GM23338 (cell line): ENCODE measurements at regions not wholly inside any gene's neighbourhood (a gene's known extent, or its start where the extent isn't known, plus 50 kb on each side); places are given as distances from the start of the nearest gene placed in this dataset.

Experiments
- ATAC-seq: fragments of 200-7000 bp; cut with Tn5 transposase; 3 replicates; pipeline ENCODE4 v1.9.1; 2020
- DNase-seq: peaks from one replicate; pipeline ENCODE4 v3.0.0-alpha.2; 2015; ENCODE audit warnings: low spot score
- H2AFZ ChIP-seq: fragments of 200-600 bp; sonication (generic); 2 replicates; pipeline ENCODE4 v1.8.0; 2016; ENCODE audit warnings: antibody characterized with exemption, mild to moderate bottlenecking, moderate library complexity
- H3F3A ChIP-seq: fragments of 200-600 bp; sonication (generic); replicated peaks from 2 replicates; pipeline ENCODE4 v1.8.0; 2017; ENCODE audit warnings: antibody characterized with exemption, mixed run types, low read depth
- H3K27ac ChIP-seq: fragments of 200-600 bp; sonication (generic); 2 replicates; pipeline ENCODE4 v1.6.1; 2016; ENCODE audit warnings: low read depth
- H3K27me3 ChIP-seq: fragments of 200-600 bp; sonication (generic); 2 replicates; pipeline ENCODE4 v1.8.0; 2016; ENCODE audit warnings: mild to moderate bottlenecking, mixed run types, moderate library complexity; ENCODE audit not compliant: insufficient read depth
- H3K36me3 ChIP-seq: fragments of 200-600 bp; sonication (generic); 2 replicates; pipeline ENCODE4 v1.8.0; 2016; ENCODE audit warnings: mild to moderate bottlenecking; ENCODE audit not compliant: insufficient read depth
- H3K4me1 ChIP-seq: fragments of 200-600 bp; sonication (generic); 2 replicates; pipeline ENCODE4 v1.8.0; 2016; ENCODE audit warnings: mild to moderate bottlenecking, moderate library complexity; ENCODE audit not compliant: insufficient read depth
- H3K4me2 ChIP-seq: fragments of 200-600 bp; sonication (generic); 2 replicates; pipeline ENCODE4 v1.7.1; 2017; ENCODE audit warnings: mixed run types
- H3K4me3 ChIP-seq: fragments of 200-600 bp; sonication (generic); 2 replicates; pipeline ENCODE4 v1.6.1; 2016; ENCODE audit warnings: mixed run types
- H3K79me2 ChIP-seq: fragments of 200-600 bp; sonication (generic); replicated peaks from 2 replicates; pipeline ENCODE4 v1.8.0; 2017; ENCODE audit warnings: mild to moderate bottlenecking; ENCODE audit not compliant: insufficient read depth
- H3K9me2 ChIP-seq: fragments of 200-600 bp; sonication (generic); 2 replicates; pipeline ENCODE4 v1.8.0; 2017; ENCODE audit not compliant: insufficient read depth
- H4K20me1 ChIP-seq: fragments of 200-600 bp; sonication (generic); replicated peaks from 2 replicates; pipeline ENCODE4 v1.8.0; 2017; ENCODE audit warnings: mild to moderate bottlenecking; ENCODE audit not compliant: insufficient read depth
- H3K27ac Mint-ChIP-seq: 2 replicates; pipeline ENCODE4 v1.8.0; 2020; ENCODE audit warnings: inconsistent platforms, mild to moderate bottlenecking, moderate library complexity, mixed read lengths
- H3K27me3 Mint-ChIP-seq: 3 replicates; pipeline ENCODE4 v1.8.0; 2022; ENCODE audit warnings: low read depth, mild to moderate bottlenecking, moderate library complexity, mixed read lengths, inconsistent platforms; ENCODE audit not compliant: insufficient read depth, poor library complexity
- H3K36me3 Mint-ChIP-seq: 3 replicates; pipeline ENCODE4 v1.8.0; 2021; ENCODE audit warnings: low read depth, mild to moderate bottlenecking, inconsistent platforms, moderate library complexity, mixed read lengths
- H3K4me1 Mint-ChIP-seq: 3 replicates; pipeline ENCODE4 v1.8.0; 2020; ENCODE audit warnings: mild to moderate bottlenecking, inconsistent platforms, mixed read lengths
- H3K4me3 Mint-ChIP-seq: 3 replicates; pipeline ENCODE4 v1.8.0; 2021; ENCODE audit warnings: moderate library complexity, mild to moderate bottlenecking, inconsistent platforms, mixed read lengths
- H3K9me3 Mint-ChIP-seq: 3 replicates; pipeline ENCODE4 v1.8.0; 2020; ENCODE audit warnings: moderate library complexity, mild to moderate bottlenecking, inconsistent platforms, mixed read lengths
- CREB1 ChIP-seq: fragments of 250-450 bp; sonication (Bioruptor Pico); IDR thresholded peaks from 2 replicates; pipeline ENCODE4 v1.5.0; 2020; ENCODE audit warnings: low read depth, mild to moderate bottlenecking, moderate library complexity
- ETS1 ChIP-seq: IDR thresholded peaks from 2 replicates; pipeline ENCODE4 v1.6.1; 2016; ENCODE audit warnings: antibody characterized with exemption
- EZH2 ChIP-seq: fragments of 200-600 bp; sonication (generic); IDR thresholded peaks from one replicate; pipeline ENCODE4 v1.8.0; 2017; ENCODE audit warnings: antibody characterized with exemption, mild to moderate bottlenecking, low read depth; ENCODE audit not compliant: unreplicated experiment
- EZH2phosphoT487 ChIP-seq: fragments of 200-600 bp; sonication (generic); IDR thresholded peaks from one replicate; pipeline ENCODE4 v1.8.1; 2018; ENCODE audit warnings: antibody characterized with exemption; ENCODE audit not compliant: unreplicated experiment
- JUNB ChIP-seq: IDR thresholded peaks from one replicate; pipeline ENCODE4 v1.6.1; 2016; ENCODE audit warnings: antibody characterized with exemption; ENCODE audit not compliant: unreplicated experiment
- NANOG ChIP-seq: IDR thresholded peaks from 2 replicates; pipeline ENCODE4 v1.6.1; 2016; ENCODE audit warnings: antibody characterized with exemption, borderline replicate concordance
- POLR2AphosphoS5 ChIP-seq: IDR thresholded peaks from 2 replicates; pipeline ENCODE4 v1.6.1; 2016; ENCODE audit warnings: antibody characterized with exemption, low read depth
- REST ChIP-seq: IDR thresholded peaks from one replicate; pipeline ENCODE4 v1.6.1; 2018; ENCODE audit warnings: antibody characterized with exemption; ENCODE audit not compliant: unreplicated experiment
- STAT1 ChIP-seq: IDR thresholded peaks from one replicate; pipeline ENCODE4 v1.6.1; 2016; ENCODE audit warnings: antibody characterized with exemption; ENCODE audit not compliant: unreplicated experiment
- ZNF114 ChIP-seq: fragments of 250-450 bp; sonication (Bioruptor Pico); IDR thresholded peaks from 2 replicates; pipeline ENCODE4 v1.5.0; 2020; ENCODE audit warnings: mild to moderate bottlenecking, moderate library complexity
- ZNF331 ChIP-seq: fragments of 250-450 bp; sonication (Bioruptor Pico); IDR thresholded peaks from 2 replicates; pipeline ENCODE4 v1.5.0; 2020; ENCODE audit warnings: low read depth, mild to moderate bottlenecking, moderate library complexity
- ZNF462 ChIP-seq: fragments of 250-450 bp; sonication (Bioruptor Pico); IDR thresholded peaks from 2 replicates; pipeline ENCODE4 v1.5.0; 2020; ENCODE audit warnings: mild to moderate bottlenecking, moderate library complexity
- TF ChIP-seq, protein P1 (sequence below), 2 experiments: fragments of 200-600 bp in 1 of 2; sonication (generic) in 1 of 2; conservative IDR thresholded peaks; 2 replicates each; pipeline versions ENCODE4 v1.5.1 to v1.6.1; 2016 to 2017; ENCODE audit warnings: antibody characterized with exemption in 2 of 2, low read depth in 2 of 2, mild to moderate bottlenecking in 2 of 2, moderate library complexity in 1 of 2

DNA sequence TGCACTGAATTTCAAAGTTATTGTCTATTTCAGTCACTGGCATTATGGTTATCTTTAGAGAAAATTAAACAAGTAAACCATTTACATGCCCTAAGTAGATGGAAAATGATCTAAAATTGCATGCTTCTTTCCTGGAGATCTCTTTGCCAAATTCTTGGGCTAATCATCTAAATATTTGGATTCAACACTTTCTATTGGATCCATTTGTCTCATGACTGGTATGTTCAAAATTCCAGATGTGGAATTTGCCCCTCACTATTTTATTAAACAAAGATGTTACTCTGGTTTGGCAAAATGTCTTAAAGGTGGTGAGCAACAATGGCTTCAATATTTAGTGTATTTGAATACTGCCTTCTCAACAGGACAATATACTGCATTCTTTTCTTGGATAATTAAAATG, 147.5 kb upstream of the CASK start:
- no peaks in the 10 kb centered on the region for H3K79me2 ChIP-seq

More for the DNA sequence above, 147.5 kb upstream of the CASK start:
- no peaks in the 10 kb centered on the region for H3K4me1 ChIP-seq
- no peak overlapping the region for H3K4me2 ChIP-seq
- H4K20me1 ChIP-seq = no peaks in the 10 kb centered on the region
- Mint-ChIP-seq H3K27me3 (no peaks in the 10 kb centered on the region), H3K9me3 (no peaks in the 10 kb centered on the region; the same call in 2 of the 3 replicates), H3K36me3 (no peaks in the 10 kb centered on the region), H3K4me1 (no peaks in the 10 kb centered on the region), H3K27ac (no peak overlapping the region), H3K4me3 (no peak overlapping the region)
- TF ChIP-seq, protein P1, sequence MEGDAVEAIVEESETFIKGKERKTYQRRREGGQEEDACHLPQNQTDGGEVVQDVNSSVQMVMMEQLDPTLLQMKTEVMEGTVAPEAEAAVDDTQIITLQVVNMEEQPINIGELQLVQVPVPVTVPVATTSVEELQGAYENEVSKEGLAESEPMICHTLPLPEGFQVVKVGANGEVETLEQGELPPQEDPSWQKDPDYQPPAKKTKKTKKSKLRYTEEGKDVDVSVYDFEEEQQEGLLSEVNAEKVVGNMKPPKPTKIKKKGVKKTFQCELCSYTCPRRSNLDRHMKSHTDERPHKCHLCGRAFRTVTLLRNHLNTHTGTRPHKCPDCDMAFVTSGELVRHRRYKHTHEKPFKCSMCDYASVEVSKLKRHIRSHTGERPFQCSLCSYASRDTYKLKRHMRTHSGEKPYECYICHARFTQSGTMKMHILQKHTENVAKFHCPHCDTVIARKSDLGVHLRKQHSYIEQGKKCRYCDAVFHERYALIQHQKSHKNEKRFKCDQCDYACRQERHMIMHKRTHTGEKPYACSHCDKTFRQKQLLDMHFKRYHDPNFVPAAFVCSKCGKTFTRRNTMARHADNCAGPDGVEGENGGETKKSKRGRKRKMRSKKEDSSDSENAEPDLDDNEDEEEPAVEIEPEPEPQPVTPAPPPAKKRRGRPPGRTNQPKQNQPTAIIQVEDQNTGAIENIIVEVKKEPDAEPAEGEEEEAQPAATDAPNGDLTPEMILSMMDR (conservative IDR thresholded peaks at IDR 0.05; ENCODE audit: low read depth in 2 of 2) = no peak
- TF ChIP-seq NANOG = no peak
- no peak for TF ChIP-seq REST
- TF ChIP-seq ZNF331 = no peak
- no peak for TF ChIP-seq POLR2AphosphoS5
- TF ChIP-seq ZNF462 (CRISPR knock-in tag) = no peak
- TF ChIP-seq EZH2 = no peak
- no peak for TF ChIP-seq ZNF114 (CRISPR knock-in tag)
- TF ChIP-seq CREB1 (CRISPR knock-in tag) = no peak
- no peak for TF ChIP-seq EZH2phosphoT487
- no peak for TF ChIP-seq STAT1
- no peak for TF ChIP-seq ETS1
- no peak for TF ChIP-seq JUNB
- H3F3A ChIP-seq = no peaks in the 10 kb centered on the region
- DNase-seq (no peak), ATAC-seq (no peak)
- no peaks in the 10 kb centered on the region for H3K27me3 ChIP-seq
- no peak overlapping the region for H2AFZ ChIP-seq
- no peak overlapping the region for H3K4me3 ChIP-seq
- H3K27ac ChIP-seq = no peak overlapping the region
- no peaks in the 10 kb centered on the region for H3K36me3 ChIP-seq
- no peaks in the 10 kb centered on the region for H3K9me2 ChIP-seq
